ENCODE measurements at regions not wholly inside any gene's neighbourhood (a gene's known extent, or its start where the extent isn't known, plus 50 kb on each side); places are given as distances from the start of the nearest gene placed in this dataset.

- no peak for DNase-seq
Measured at GRCh38 chr16:9383281-9383680, 291.8 kb downstream of the HAPSTR1 start.

- no peak for DNase-seq
Measured at GRCh38 chr16:9384141-9384540, 292.7 kb downstream of the HAPSTR1 start.

GRCh38 chr16:9389543-9390207 lies 298.2 kb downstream of the HAPSTR1 start:
- no peak for DNase-seq

- DNase-seq: no peak
Measured at GRCh38 chr16:9392956-9393355, 301.5 kb downstream of the HAPSTR1 start.

- DNase-seq: no peak
Measured at GRCh38 chr16:9393591-9393990, 302.1 kb downstream of the HAPSTR1 start.

- no peak for DNase-seq
Measured at GRCh38 chr16:9395958-9396359, 304.5 kb downstream of the HAPSTR1 start.

GRCh38 chr16:9399573-9399972 lies 308.1 kb downstream of the HAPSTR1 start:
- no peak for DNase-seq

GRCh38 chr16:9401173-9401572 lies 309.7 kb downstream of the HAPSTR1 start:
- DNase-seq: no peak

GRCh38 chr16:9402293-9402860 lies 310.9 kb downstream of the HAPSTR1 start:
- DNase-seq: no peak

GRCh38 chr16:9404811-9405210 lies 313.4 kb downstream of the HAPSTR1 start:
- no peak for DNase-seq

- no peak for DNase-seq
Measured at GRCh38 chr16:9406038-9406712, 314.7 kb downstream of the HAPSTR1 start.

- DNase-seq: no peak
Measured at GRCh38 chr16:9407206-9407758, 315.8 kb downstream of the HAPSTR1 start.

- DNase-seq: no peak
Measured at GRCh38 chr16:9408297-9408878, 316.9 kb downstream of the HAPSTR1 start.

GRCh38 chr16:9409560-9410493 lies 318.4 kb downstream of the HAPSTR1 start:
- no peak for DNase-seq

- DNase-seq: no peak
Measured at GRCh38 chr16:9411426-9411825, 320.0 kb downstream of the HAPSTR1 start.

- no peak for DNase-seq
Measured at GRCh38 chr16:9412031-9412914, 320.8 kb downstream of the HAPSTR1 start.

GRCh38 chr16:9412915-9413264 lies 321.4 kb downstream of the HAPSTR1 start:
- DNase-seq: no peak

- no peak for DNase-seq
Measured at GRCh38 chr16:9415545-9415944, 324.1 kb downstream of the HAPSTR1 start.

- no peak for DNase-seq
Measured at GRCh38 chr16:9417898-9418297, 326.5 kb downstream of the HAPSTR1 start.

GRCh38 chr16:9419161-9419560 lies 327.7 kb downstream of the HAPSTR1 start:
- DNase-seq: no peak

- no peak for DNase-seq
Measured at GRCh38 chr16:9422762-9423513, 331.5 kb downstream of the HAPSTR1 start.
